Esophagus muscularis mucosa (tissue), 3 donors: ENCODE measurements at regions not wholly inside any gene's neighbourhood (a gene's known extent, or its start where the extent isn't known, plus 50 kb on each side); places are given as distances from the start of the nearest gene placed in this dataset.

Experiments used
- CTCF ChIP-seq, 3 experiments: fragments of 200-600 bp in 2 of 3; fragments of 450-650 bp in 1 of 3; sonication (generic) in 2 of 3; IDR thresholded peaks; one replicate each; pipeline ENCODE4 v1.5.1; 2017 to 2019; ENCODE audit warnings: antibody characterized with exemption in 3 of 3, mild to moderate bottlenecking in 2 of 3, moderate library complexity in 1 of 3
- POLR2A ChIP-seq: fragments of 450-650 bp; IDR thresholded peaks from one replicate; pipeline ENCODE4 v1.6.1; 2017; ENCODE audit warnings: antibody characterized with exemption, moderate library complexity, mild to moderate bottlenecking, low read depth

GRCh38 chr11:37967635-37968034 lies 1369.6 kb upstream of the RAG2 start:
- TF ChIP-seq CTCF (IDR thresholded peaks at IDR 0.05): no peak
- no peak for TF ChIP-seq POLR2A
